NCI-H2227 (cell line): ENCODE measurements at regions not wholly inside any gene's neighbourhood (a gene's known extent, or its start where the extent isn't known, plus 50 kb on each side); places are given as distances from the start of the nearest gene placed in this dataset.
"Not testable (repeated sequence)": the region's sequence is repeated elsewhere in the genome, so short reads cannot be mapped to it uniquely, and the experiment has no call there.

Source experiments
- DNase-seq: peaks from one replicate; lab custom pipeline; 2025; ENCODE audit not compliant: unreplicated experiment; lab: John Stamatoyannopoulos, UW

- DNase-seq = peak; percentile 36
Measured at GRCh38 chr3:87503900-87504498, 227.6 kb upstream of the POU1F1 start.

GRCh38 chr3:87501076-87501475, 224.7 kb upstream of the POU1F1 start:
- no peak for DNase-seq

GRCh38 chr3:87498358-87499080, 222.1 kb upstream of the POU1F1 start:
- no peak for DNase-seq

- no peak for DNase-seq
Measured at GRCh38 chr3:87495938-87496337, 219.6 kb upstream of the POU1F1 start.

- no peak for DNase-seq
Measured at GRCh38 chr3:87494264-87494663, 217.9 kb upstream of the POU1F1 start.

- DNase-seq = no peak
Measured at GRCh38 chr3:87491843-87492242, 215.5 kb upstream of the POU1F1 start.

- DNase-seq = no peak
Measured at GRCh38 chr3:87489892-87490291, 213.5 kb upstream of the POU1F1 start.

GRCh38 chr3:87488765-87489164, 212.4 kb upstream of the POU1F1 start:
- no peak for DNase-seq

GRCh38 chr3:87486635-87487034, 210.3 kb upstream of the POU1F1 start:
- DNase-seq = not testable (repeated sequence)

GRCh38 chr3:87486115-87486514, 209.7 kb upstream of the POU1F1 start:
- no peak for DNase-seq

- no peak for DNase-seq
Measured at GRCh38 chr3:87478716-87479115, 202.3 kb upstream of the POU1F1 start.

GRCh38 chr3:87473944-87474343, 197.6 kb upstream of the POU1F1 start:
- DNase-seq = no peak

GRCh38 chr3:87468938-87469337, 192.6 kb upstream of the POU1F1 start:
- no peak for DNase-seq

GRCh38 chr3:87468235-87468634, 191.9 kb upstream of the POU1F1 start:
- DNase-seq = no peak

GRCh38 chr3:87462228-87462627, 185.8 kb upstream of the POU1F1 start:
- DNase-seq = no peak

- DNase-seq = no peak
Measured at GRCh38 chr3:87461443-87461842, 185.1 kb upstream of the POU1F1 start.

GRCh38 chr3:87461036-87461435, 184.7 kb upstream of the POU1F1 start:
- no peak for DNase-seq

GRCh38 chr3:87448558-87448957, 172.2 kb upstream of the POU1F1 start:
- no peak for DNase-seq

GRCh38 chr3:87446849-87447387, 170.5 kb upstream of the POU1F1 start:
- no peak for DNase-seq

GRCh38 chr3:87442470-87442869, 166.1 kb upstream of the POU1F1 start:
- no peak for DNase-seq

GRCh38 chr3:87437765-87438164, 161.4 kb upstream of the POU1F1 start:
- DNase-seq = no peak

- no peak for DNase-seq
Measured at GRCh38 chr3:87436781-87437543, 160.6 kb upstream of the POU1F1 start.
